ENCODE measurements at regions not wholly inside any gene's neighbourhood (a gene's known extent, or its start where the extent isn't known, plus 50 kb on each side); places are given as distances from the start of the nearest gene placed in this dataset.

- TF ChIP-seq CTCF (conservative IDR thresholded peaks at IDR 0.05 in 1 of 2, IDR thresholded peaks at IDR 0.05 in 1 of 2; ENCODE audit: low read depth in 1 of 2, low read length in 2 of 2) (no peak), EZH2 (IDR thresholded peaks at IDR 0.05; ENCODE audit: low read length, missing control alignments) (no peak)
These were observed 688.2 kb downstream of the TBC1D32 start for GRCh38 chr6:120646101-120646500.
